Activated naive CD8-positive, alpha-beta T cell treated with anti-CD3 and anti-CD28 coated beads, Interleukin-2, amount 10 ng/mL, durations not matched to agents 7 days and 5 days (primary cell): ENCODE measurements at regions not wholly inside any gene's neighbourhood (a gene's known extent, or its start where the extent isn't known, plus 50 kb on each side); places are given as distances from the start of the nearest gene placed in this dataset.

Experiments
- ATAC-seq: fragments of 150-1000 bp; cut with Tn5 transposase; one replicate; pipeline ENCODE4 v1.10.0; 2021; ENCODE audit warnings: low read depth, moderate library complexity
- POLR2A ChIA-PET: fragments of 350-600 bp; sonication (Branson Sonifier 250); formaldehyde crosslinking; loops from one replicate; lab custom pipeline; 2021; ENCODE audit warnings: antibody characterized with exemption; lab: Charles Lee
- DNase-seq: peaks from one replicate; pipeline ENCODE4 v3.0.0; 2021
- H3K27ac Mint-ChIP-seq: one replicate; pipeline ENCODE4 v1.8.0; 2022; ENCODE audit warnings: mild to moderate bottlenecking, mixed read lengths
- H3K27me3 Mint-ChIP-seq: one replicate; pipeline ENCODE4 v1.8.0; 2022; ENCODE audit warnings: mild to moderate bottlenecking, moderate library complexity, mixed read lengths
- H3K36me3 Mint-ChIP-seq: one replicate; pipeline ENCODE4 v1.8.0; 2021; ENCODE audit warnings: mild to moderate bottlenecking, mixed read lengths
- H3K4me1 Mint-ChIP-seq: one replicate; pipeline ENCODE4 v1.8.0; 2021; ENCODE audit warnings: mixed read lengths
- H3K4me3 Mint-ChIP-seq: one replicate; pipeline ENCODE4 v1.8.0; 2022; ENCODE audit warnings: mild to moderate bottlenecking, moderate library complexity, mixed read lengths
- H3K9me3 Mint-ChIP-seq: one replicate; pipeline ENCODE4 v1.8.0; 2021; ENCODE audit warnings: mixed read lengths

DNA sequence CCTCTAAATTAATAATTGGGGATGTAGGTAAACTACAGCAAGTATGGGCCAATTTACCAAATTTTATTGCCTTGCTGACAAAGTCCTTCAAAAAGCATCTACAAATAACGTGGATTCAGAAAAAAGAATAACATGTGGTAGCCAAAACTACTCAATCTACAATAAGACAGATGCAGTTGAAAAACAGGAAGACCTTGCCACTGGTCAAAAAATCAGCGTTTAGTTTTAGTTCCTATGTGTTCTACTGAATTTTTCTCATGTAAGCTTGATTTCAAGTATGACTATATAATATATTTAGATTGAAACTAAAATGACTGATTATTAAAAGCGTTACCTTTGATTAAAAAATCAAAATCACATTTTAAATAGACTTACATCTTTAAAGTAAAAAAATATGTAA is 1317.6 kb downstream of the PCDH9 start:
- no peaks in the 10 kb centered on the region for H3K27me3 Mint-ChIP-seq
- POLR2A ChIA-PET: no interaction called here
- H3K4me1 Mint-ChIP-seq: no peaks in the 10 kb centered on the region
- no peaks in the 10 kb centered on the region for H3K36me3 Mint-ChIP-seq
- ATAC-seq: no peak
- no peak overlapping the region for H3K27ac Mint-ChIP-seq
- H3K4me3 Mint-ChIP-seq: no peak overlapping the region
- no peak for DNase-seq
- H3K9me3 Mint-ChIP-seq: peaks cover 10% of the 10 kb centered on the region

DNA sequence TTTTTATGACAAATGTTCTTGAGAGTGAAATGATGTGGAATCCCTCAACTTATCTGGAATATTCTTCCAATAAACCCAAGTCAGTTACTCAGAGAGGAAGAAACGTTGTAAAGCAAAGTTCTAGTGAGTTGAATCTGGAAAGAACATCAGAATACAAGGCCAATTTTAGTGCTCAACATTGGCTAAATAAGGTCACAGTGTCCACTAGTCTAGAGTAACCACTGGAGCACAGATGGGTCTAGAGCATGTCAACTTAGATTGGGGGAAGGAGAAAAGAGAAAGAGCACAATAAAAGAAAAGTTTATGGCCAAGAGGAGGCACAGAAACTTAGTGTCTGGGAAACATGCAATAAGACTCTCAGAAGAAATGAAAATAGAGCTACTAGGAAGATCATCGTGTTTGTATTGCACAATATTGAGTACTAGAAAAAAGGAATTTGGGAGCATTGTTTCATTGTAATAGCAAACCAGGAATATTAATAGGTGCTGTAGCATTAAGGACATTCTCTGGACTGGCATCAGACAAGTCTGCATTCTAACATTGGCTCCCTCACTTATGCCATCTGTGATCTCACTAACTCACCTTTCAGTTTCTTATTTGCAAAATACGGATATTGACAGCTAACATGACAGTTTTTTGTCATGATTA is 1318.5 kb downstream of the PCDH9 start:
- Mint-ChIP-seq H3K36me3 (no peaks in the 10 kb centered on the region), H3K27ac (no peak overlapping the region), H3K9me3 (peaks cover 13% of the 10 kb centered on the region), H3K4me1 (no peaks in the 10 kb centered on the region), H3K27me3 (no peaks in the 10 kb centered on the region), H3K4me3 (no peak overlapping the region)
- POLR2A ChIA-PET: no interaction called here
- DNase-seq (no peak), ATAC-seq (no peak)

DNA sequence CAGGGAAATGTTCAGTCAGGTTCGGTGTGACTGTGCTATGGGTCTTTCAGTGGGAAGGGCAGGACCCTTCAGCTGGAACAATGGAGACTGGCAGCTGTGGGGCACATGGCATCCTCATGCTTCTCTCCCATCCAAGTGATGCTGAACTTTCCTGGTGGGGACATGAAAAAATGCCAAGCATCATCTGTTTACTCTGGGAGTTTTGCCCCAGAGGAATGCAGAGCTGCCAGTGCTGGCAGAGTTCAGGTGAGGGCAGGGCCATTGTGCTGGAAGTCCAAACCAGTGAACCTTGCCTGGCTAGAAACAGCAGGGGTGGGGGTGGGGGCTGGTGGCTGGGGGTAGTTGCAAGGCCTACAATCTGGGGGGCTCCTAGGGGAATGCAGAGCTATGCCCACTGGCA is 1320.6 kb downstream of the PCDH9 start:
- H3K36me3 Mint-ChIP-seq: no peaks in the 10 kb centered on the region
- POLR2A ChIA-PET: no interaction called here
- no peak overlapping the region for H3K4me3 Mint-ChIP-seq
- H3K9me3 Mint-ChIP-seq: peaks cover 13% of the 10 kb centered on the region
- ATAC-seq: no peak
- H3K27ac Mint-ChIP-seq: no peak overlapping the region
- no peaks in the 10 kb centered on the region for H3K4me1 Mint-ChIP-seq
- H3K27me3 Mint-ChIP-seq: no peaks in the 10 kb centered on the region
- no peak for DNase-seq

DNA sequence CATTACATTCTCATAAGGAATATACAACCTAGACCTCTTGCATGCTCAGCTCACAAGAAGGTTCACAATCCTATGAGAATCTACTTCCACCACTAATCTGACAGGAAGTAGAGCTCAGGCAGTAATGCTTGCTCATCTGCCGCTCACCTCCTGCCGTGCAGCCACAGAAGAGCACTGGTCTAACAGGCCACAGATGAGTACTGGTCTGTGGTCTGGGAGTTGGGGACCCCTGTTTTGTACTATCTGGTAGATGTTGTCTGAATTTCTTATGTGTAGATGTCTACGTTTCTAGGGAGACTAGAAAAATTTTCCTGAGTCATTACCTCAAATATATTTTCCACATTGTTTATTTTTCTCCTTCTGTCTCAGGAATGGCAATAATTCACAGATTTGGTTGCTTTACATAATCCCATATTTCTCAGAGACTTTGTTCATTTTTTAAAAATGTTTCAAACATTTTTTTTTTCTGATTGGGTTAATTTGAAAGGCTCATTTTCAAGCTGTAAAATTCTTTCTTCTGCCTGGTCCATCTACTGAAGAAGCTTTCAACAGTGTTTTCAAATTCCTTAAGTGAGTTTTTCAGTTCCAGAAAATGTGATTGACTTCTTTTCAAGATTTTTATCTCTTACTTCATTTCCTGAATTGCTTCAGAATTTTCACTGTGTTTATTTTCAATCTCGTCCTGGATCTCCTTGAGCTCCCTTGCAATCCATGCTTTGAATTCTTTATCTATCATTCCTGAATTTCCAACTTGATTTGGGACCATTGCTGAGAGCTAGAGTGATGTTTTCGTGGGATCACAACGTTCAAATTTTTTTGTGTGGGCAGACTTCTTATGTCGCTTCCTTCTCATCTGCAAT is 1322.2 kb downstream of the PCDH9 start:
- DNase-seq (no peak), ATAC-seq (no peak)
- Mint-ChIP-seq H3K4me3 (no peak overlapping the region), H3K27ac (no peak overlapping the region), H3K9me3 (peaks cover 13% of the 10 kb centered on the region), H3K36me3 (no peaks in the 10 kb centered on the region), H3K4me1 (no peaks in the 10 kb centered on the region), H3K27me3 (no peaks in the 10 kb centered on the region)
- POLR2A ChIA-PET: no interaction called here

DNA sequence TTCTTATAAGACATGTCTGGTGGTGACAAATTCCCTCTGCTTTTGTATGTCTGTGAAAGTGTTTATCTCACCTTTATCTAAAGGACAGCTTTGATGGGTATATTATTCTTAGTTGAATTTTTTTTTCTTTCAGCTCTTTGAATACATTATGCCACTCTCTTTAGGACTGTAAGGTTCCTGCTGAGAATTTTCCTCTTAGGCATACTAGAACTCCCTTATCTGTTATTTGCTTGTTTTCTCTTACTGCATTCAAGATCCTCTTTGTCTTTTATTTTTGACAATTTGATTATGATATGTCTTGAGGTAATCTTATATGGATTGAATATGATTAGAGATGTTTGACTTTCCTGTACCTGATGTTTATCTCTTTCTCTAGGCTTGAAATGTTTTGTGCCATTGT is 1328.4 kb downstream of the PCDH9 start:
- POLR2A ChIA-PET: no interaction called here
- peaks cover 4% of the 10 kb centered on the region for H3K9me3 Mint-ChIP-seq
- no peak overlapping the region for H3K4me3 Mint-ChIP-seq
- no peak for ATAC-seq
- H3K27me3 Mint-ChIP-seq: no peaks in the 10 kb centered on the region
- H3K27ac Mint-ChIP-seq: no peak overlapping the region
- DNase-seq: no peak
- no peaks in the 10 kb centered on the region for H3K36me3 Mint-ChIP-seq
- no peaks in the 10 kb centered on the region for H3K4me1 Mint-ChIP-seq

DNA sequence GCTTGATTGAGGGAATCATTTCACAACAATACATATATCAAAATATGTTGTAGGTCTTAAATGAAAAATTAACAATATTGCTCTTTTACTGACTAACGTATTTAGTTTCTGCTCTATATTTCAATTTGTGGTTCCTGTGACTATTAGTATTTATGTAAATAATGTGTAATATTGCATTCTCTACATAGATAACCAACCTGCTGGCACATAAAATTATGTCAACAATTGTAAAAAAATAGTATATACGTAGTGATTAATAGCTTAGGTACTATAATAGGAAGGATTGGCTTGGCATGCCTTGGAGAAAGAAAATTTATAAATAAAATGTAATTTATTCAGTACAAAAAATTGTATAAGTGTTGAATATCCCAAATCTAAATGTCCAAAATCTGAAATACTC is 1336.1 kb downstream of the PCDH9 start:
- Mint-ChIP-seq H3K36me3 (no peaks in the 10 kb centered on the region), H3K9me3 (peaks cover 2% of the 10 kb centered on the region), H3K4me1 (no peaks in the 10 kb centered on the region), H3K27me3 (no peaks in the 10 kb centered on the region), H3K27ac (no peak overlapping the region), H3K4me3 (no peak overlapping the region)
- ATAC-seq (no peak), DNase-seq (no peak)
- POLR2A ChIA-PET: no interaction called here

DNA sequence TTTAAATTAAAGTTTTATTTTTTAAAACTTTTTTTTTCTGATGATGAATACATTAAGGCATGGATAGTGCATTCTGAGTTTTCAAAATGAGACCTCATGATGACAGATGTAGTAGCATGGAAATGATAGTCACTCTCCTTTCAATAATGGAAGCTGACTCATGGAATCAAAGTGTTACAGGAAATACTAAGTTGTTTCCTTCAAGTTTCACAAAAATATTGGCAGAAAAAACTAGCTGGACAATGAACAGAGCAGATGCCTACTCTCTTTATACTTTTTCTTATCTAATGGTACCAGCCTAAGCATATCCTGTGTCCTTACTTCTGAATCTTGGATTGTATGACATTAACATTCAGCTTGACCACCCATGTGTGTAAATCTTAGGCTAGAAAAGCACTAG is 1337.3 kb downstream of the PCDH9 start:
- ATAC-seq (no peak), DNase-seq (no peak)
- no peaks in the 10 kb centered on the region for H3K36me3 Mint-ChIP-seq
- H3K27ac Mint-ChIP-seq: no peak overlapping the region
- H3K9me3 Mint-ChIP-seq: peaks cover 2% of the 10 kb centered on the region
- H3K4me3 Mint-ChIP-seq: no peak overlapping the region
- H3K27me3 Mint-ChIP-seq: no peaks in the 10 kb centered on the region
- POLR2A ChIA-PET: no interaction called here
- no peaks in the 10 kb centered on the region for H3K4me1 Mint-ChIP-seq

DNA sequence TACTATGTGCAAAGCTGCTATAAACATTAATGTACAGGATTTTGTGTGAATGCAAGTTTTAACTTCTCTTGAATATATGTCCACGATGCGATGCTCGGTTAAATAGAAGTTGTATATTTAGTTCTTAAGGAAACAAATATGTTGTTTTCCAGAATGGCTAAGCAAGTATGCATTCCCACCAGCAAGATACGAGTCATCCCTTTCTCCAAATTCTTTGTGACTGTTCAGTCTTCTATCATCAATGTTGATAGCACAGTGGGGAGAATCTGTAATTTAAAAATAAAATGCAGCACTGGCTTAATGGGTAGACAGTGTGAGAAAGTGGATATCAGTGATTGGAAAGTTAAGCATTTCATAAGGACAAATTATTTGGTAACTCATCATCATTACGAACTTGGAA is 1340.8 kb downstream of the PCDH9 start:
- Mint-ChIP-seq H3K4me3 (no peak overlapping the region), H3K4me1 (no peaks in the 10 kb centered on the region), H3K27me3 (no peaks in the 10 kb centered on the region), H3K9me3 (no peaks in the 10 kb centered on the region), H3K27ac (no peak overlapping the region), H3K36me3 (no peaks in the 10 kb centered on the region)
- no peak for DNase-seq
- POLR2A ChIA-PET: no interaction called here
- ATAC-seq: no peak

DNA sequence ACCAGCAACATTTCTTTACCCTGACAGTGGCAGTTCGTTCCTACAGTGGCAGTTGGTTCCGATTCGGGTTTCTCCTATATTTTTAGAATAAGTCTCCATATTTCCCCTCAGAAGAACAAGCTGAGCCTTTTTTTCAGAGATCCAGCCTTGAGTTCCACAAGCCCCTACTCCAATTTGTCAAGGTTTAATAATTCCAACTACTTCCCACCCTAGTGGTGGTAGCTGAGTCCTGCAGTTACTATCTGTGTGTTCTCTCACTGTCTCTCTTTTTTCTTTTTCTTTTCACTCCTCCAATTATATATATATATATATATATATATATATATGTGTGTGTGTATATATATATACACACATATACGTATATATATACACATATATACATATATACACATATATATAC is 1347.3 kb downstream of the PCDH9 start:
- Mint-ChIP-seq H3K36me3 (no peaks in the 10 kb centered on the region), H3K4me1 (no peaks in the 10 kb centered on the region), H3K27me3 (no peaks in the 10 kb centered on the region), H3K27ac (no peak overlapping the region), H3K4me3 (no peak overlapping the region), H3K9me3 (no peaks in the 10 kb centered on the region)
- ATAC-seq (no peak), DNase-seq (no peak)
- POLR2A ChIA-PET: no interaction called here

DNA sequence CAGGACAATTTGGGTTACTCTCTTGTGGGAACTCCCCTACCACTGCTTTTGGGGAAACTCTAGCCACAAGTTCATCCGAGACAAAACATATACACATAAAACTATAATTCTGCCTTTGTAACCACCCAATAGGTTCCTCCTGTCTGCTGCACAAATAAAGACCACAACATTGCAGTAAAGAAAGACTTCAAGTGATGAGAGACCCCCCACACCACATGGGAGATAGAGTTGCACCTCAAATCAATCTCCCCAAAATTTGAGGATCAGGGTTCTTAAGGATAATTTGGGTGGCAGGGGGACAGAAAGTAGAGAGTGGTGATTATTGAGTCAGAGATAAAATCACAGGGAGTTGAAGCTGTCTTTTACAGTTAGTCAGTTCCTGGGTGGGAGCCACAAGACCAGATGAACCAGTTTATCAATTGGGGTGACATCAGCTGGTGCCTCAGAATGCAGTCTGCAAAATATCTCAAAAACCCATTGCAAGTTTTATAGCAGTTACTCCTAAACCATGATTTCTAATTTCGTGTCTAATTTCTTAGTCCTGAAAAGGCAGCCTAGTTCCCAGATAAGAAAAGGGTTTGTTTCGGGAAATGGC is 1348.5 kb downstream of the PCDH9 start:
- POLR2A ChIA-PET: no interaction called here
- no peak for ATAC-seq
- H3K9me3 Mint-ChIP-seq: no peaks in the 10 kb centered on the region
- H3K4me3 Mint-ChIP-seq: no peak overlapping the region
- H3K36me3 Mint-ChIP-seq: no peaks in the 10 kb centered on the region
- no peak for DNase-seq
- H3K27ac Mint-ChIP-seq: no peak overlapping the region
- no peaks in the 10 kb centered on the region for H3K4me1 Mint-ChIP-seq
- no peaks in the 10 kb centered on the region for H3K27me3 Mint-ChIP-seq

DNA sequence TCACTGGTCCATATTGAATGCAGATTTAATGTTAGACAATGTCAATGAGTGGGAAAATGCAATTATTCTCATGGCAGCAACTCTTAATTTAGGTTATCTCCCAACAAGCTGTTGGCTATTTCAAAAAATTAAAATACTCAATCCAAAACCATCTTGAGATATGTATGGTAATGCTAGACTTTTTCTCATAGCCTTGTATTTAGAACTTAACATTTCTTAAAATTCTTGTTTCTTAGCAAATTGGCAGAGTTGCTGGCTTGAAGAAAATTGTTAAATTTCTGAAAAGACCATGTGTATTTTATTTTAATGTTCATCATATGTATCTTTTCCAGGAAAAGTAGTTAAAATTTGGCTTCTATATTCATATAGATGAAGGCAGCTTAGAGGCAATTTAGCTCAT is 1355.1 kb downstream of the PCDH9 start:
- Mint-ChIP-seq H3K4me3 (no peak overlapping the region), H3K36me3 (no peaks in the 10 kb centered on the region), H3K4me1 (no peaks in the 10 kb centered on the region), H3K27ac (no peak overlapping the region), H3K9me3 (peaks cover 3% of the 10 kb centered on the region), H3K27me3 (no peaks in the 10 kb centered on the region)
- DNase-seq: no peak
- no peak for ATAC-seq
- POLR2A ChIA-PET: no interaction called here

DNA sequence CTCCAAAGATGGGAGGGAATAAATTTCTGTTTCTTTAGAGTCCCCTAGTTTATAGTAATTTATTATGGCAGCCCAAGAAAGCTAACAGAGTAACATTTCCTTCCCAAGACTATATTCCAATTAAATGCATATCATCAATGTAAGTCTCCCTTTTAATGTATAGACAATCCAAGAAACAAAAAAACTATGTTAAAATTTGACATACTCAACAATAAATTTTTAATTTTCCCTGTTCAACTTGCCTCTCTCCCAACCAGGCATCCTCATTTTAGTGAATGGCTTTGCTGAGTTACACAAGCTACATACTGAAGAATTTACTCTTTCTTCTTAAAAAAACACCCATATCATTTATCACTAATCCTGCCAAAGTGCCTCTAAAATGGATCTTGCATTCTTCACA is 1357.7 kb downstream of the PCDH9 start:
- no peak for DNase-seq
- no peak for ATAC-seq
- H3K4me1 Mint-ChIP-seq: no peaks in the 10 kb centered on the region
- no peaks in the 10 kb centered on the region for H3K27me3 Mint-ChIP-seq
- no peak overlapping the region for H3K4me3 Mint-ChIP-seq
- POLR2A ChIA-PET: no interaction called here
- peaks cover 4% of the 10 kb centered on the region for H3K9me3 Mint-ChIP-seq
- H3K36me3 Mint-ChIP-seq: no peaks in the 10 kb centered on the region
- no peak overlapping the region for H3K27ac Mint-ChIP-seq

DNA sequence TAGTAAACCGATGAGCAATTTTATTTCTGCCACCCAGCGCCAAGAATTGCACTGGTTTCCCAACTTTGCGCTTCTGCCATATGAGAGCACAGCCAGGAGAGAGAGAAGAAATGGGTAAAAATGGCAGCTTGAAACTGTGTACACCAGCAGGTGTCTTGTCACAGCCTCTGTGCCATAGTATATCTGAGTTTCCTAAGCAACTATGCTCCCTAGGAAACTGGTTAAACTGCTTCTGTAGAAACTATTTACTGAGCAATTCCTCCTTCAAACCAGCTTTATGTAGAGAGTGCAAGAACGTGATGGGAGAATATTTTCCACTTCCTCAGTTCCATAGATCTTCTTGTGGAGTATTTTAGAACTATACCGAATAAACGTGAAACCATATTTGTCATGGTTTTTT is 1361.3 kb downstream of the PCDH9 start:
- H3K27ac Mint-ChIP-seq: no peak overlapping the region
- no peak for ATAC-seq
- no peak overlapping the region for H3K4me3 Mint-ChIP-seq
- peaks cover 5% of the 10 kb centered on the region for H3K9me3 Mint-ChIP-seq
- no peaks in the 10 kb centered on the region for H3K4me1 Mint-ChIP-seq
- H3K27me3 Mint-ChIP-seq: no peaks in the 10 kb centered on the region
- DNase-seq: no peak
- no peaks in the 10 kb centered on the region for H3K36me3 Mint-ChIP-seq
- POLR2A ChIA-PET: no interaction called here

DNA sequence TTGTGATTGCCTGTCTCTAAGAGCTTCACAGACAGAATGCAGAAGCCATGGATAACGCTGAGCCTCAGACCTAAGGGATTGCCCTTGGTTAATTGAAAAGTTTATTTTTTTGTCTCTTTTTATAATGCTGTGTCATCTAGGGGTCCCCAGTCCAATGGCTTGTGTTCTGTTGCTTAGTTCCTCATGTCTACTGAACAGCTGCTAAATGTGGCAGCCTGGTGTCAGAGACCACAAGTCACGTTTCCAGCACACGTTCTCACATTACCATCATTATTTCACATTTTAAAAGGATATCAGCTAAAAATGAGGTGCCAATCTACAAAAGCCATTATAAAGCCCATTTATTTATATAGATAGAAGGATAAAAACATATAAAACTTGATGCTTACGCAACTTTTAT is 1362.0 kb downstream of the PCDH9 start:
- DNase-seq (no peak), ATAC-seq (no peak)
- Mint-ChIP-seq H3K27me3 (no peaks in the 10 kb centered on the region), H3K4me3 (no peak overlapping the region), H3K27ac (no peak overlapping the region), H3K4me1 (no peaks in the 10 kb centered on the region), H3K9me3 (peaks cover 5% of the 10 kb centered on the region), H3K36me3 (no peaks in the 10 kb centered on the region)
- POLR2A ChIA-PET: no interaction called here
